Activated CD4-positive, alpha-beta T cell treated with anti-CD3 and anti-CD28 coated beads for 36 hours (primary cell): ENCODE measurements at regions not wholly inside any gene's neighbourhood (a gene's known extent, or its start where the extent isn't known, plus 50 kb on each side); places are given as distances from the start of the nearest gene placed in this dataset.

ENCODE experiments used
- ATAC-seq: fragments of 200-7000 bp; cut with Tn5 transposase; one replicate; pipeline ENCODE4 v1.10.0; 2021; ENCODE audit warnings: mild to moderate bottlenecking, moderate library complexity
- CTCF ChIA-PET: fragments of 350-600 bp; sonication (Branson Sonifier 250); formaldehyde crosslinking; loops from one replicate; lab custom pipeline; 2021; ENCODE audit warnings: antibody characterized with exemption; lab: Charles Lee
- POLR2A ChIA-PET: fragments of 350-600 bp; sonication (Branson Sonifier 250); formaldehyde crosslinking; loops from one replicate; lab custom pipeline; 2021; ENCODE audit warnings: antibody characterized with exemption, inconsistent platforms; lab: Charles Lee
- DNase-seq: peaks from one replicate; pipeline ENCODE4 v3.0.0-alpha.2; 2020
- H3K27ac Mint-ChIP-seq: one replicate; pipeline ENCODE4 v1.8.0; 2021; ENCODE audit warnings: mixed read lengths
- H3K27me3 Mint-ChIP-seq: one replicate; pipeline ENCODE4 v1.8.0; 2021; ENCODE audit warnings: mixed read lengths
- H3K36me3 Mint-ChIP-seq: one replicate; pipeline ENCODE4 v1.8.0; 2021; ENCODE audit warnings: low read depth, mixed read lengths
- H3K4me1 Mint-ChIP-seq: one replicate; pipeline ENCODE4 v1.8.0; 2021; ENCODE audit warnings: mixed read lengths
- H3K4me3 Mint-ChIP-seq: one replicate; pipeline ENCODE4 v1.8.0; 2021; ENCODE audit warnings: mild to moderate bottlenecking, moderate library complexity, mixed read lengths
- H3K9me3 Mint-ChIP-seq: one replicate; pipeline ENCODE4 v1.8.0; 2021; ENCODE audit warnings: low read depth, mixed read lengths
- intact Hi-C, 2 experiments: fragments of 100-400 bp; cut with DNase I in 1 of 2; cut with micrococcal nuclease in 1 of 2; formaldehyde crosslinking; loops; one replicate each; pipeline versions ENCODE4 v1.14.2 to v1.15.1; 2022 to 2024; cut with DNase I, micrococcal nuclease

GRCh38 chr4:119781044-119781443 is 152.4 kb upstream of the PDE5A start:
- ATAC-seq = no peak
- no peak overlapping the region for H3K27ac Mint-ChIP-seq
- no peaks in the 10 kb centered on the region for H3K9me3 Mint-ChIP-seq
- peaks cover 4% of the 10 kb centered on the region for H3K27me3 Mint-ChIP-seq
- H3K4me1 Mint-ChIP-seq = no peaks in the 10 kb centered on the region
- intact Hi-C loops = no loop called here
- H3K4me3 Mint-ChIP-seq = no peak overlapping the region
- ChIA-PET POLR2A (no interaction called here), CTCF (interaction anchor here (0.7 to 1.0 kb wide), 2 partner anchors 105 to 273 kb away, joined by 3 read pairs; no protein-coding TSS in a partner anchor)
- H3K36me3 Mint-ChIP-seq = no peaks in the 10 kb centered on the region
- DNase-seq = no peak

GRCh38 chr4:119774840-119775239 is 146.2 kb upstream of the PDE5A start:
- intact Hi-C loops = no loop called here
- no peak overlapping the region for H3K27ac Mint-ChIP-seq
- no peaks in the 10 kb centered on the region for H3K36me3 Mint-ChIP-seq
- CTCF ChIA-PET = no interaction called here
- DNase-seq (no peak), ATAC-seq (no peak)
- no peak overlapping the region for H3K4me3 Mint-ChIP-seq
- H3K27me3 Mint-ChIP-seq = peaks cover 2% of the 10 kb centered on the region
- POLR2A ChIA-PET = no interaction called here
- H3K9me3 Mint-ChIP-seq = no peaks in the 10 kb centered on the region
- H3K4me1 Mint-ChIP-seq = no peaks in the 10 kb centered on the region

- Mint-ChIP-seq H3K4me1 (no peaks in the 10 kb centered on the region), H3K36me3 (no peaks in the 10 kb centered on the region), H3K4me3 (no peak overlapping the region), H3K27ac (no peak overlapping the region), H3K9me3 (peaks cover 2% of the 10 kb centered on the region), H3K27me3 (peaks cover 2% of the 10 kb centered on the region)
- ATAC-seq (no peak), DNase-seq (no peak)
- ChIA-PET POLR2A (no interaction called here), CTCF (no interaction called here)
- intact Hi-C loops = no loop called here
Measured at GRCh38 chr4:119765951-119766350, 137.3 kb upstream of the PDE5A start.

GRCh38 chr4:119765469-119765868 is 136.9 kb upstream of the PDE5A start:
- CTCF ChIA-PET = no interaction called here

GRCh38 chr4:119763386-119763785 is 134.8 kb upstream of the PDE5A start:
- Mint-ChIP-seq H3K9me3 (peaks cover 2% of the 10 kb centered on the region), H3K4me3 (no peak overlapping the region), H3K27ac (no peak overlapping the region), H3K36me3 (no peaks in the 10 kb centered on the region), H3K4me1 (no peaks in the 10 kb centered on the region), H3K27me3 (no peaks in the 10 kb centered on the region)
- DNase-seq = no peak
- intact Hi-C loops = no loop called here
- POLR2A ChIA-PET = no interaction called here
- CTCF ChIA-PET = interaction anchor here (1.0 kb wide), 1 partner anchor 30 kb away, joined by 3 read pairs; no protein-coding TSS in a partner anchor
- ATAC-seq = no peak

More at GRCh38 chr4:119765469-119765868, 136.9 kb upstream of the PDE5A start:
- no peaks in the 10 kb centered on the region for H3K36me3 Mint-ChIP-seq
- H3K4me1 Mint-ChIP-seq = no peaks in the 10 kb centered on the region
- intact Hi-C loops = no loop called here
- H3K9me3 Mint-ChIP-seq = peaks cover 2% of the 10 kb centered on the region
- no peak overlapping the region for H3K4me3 Mint-ChIP-seq
- ATAC-seq = no peak
- DNase-seq = no peak
- H3K27ac Mint-ChIP-seq = no peak overlapping the region
- POLR2A ChIA-PET = no interaction called here
- no peaks in the 10 kb centered on the region for H3K27me3 Mint-ChIP-seq

GRCh38 chr4:119755599-119755998 is 127.0 kb upstream of the PDE5A start:
- peaks cover 2% of the 10 kb centered on the region for H3K27me3 Mint-ChIP-seq
- ChIA-PET CTCF (interaction anchor here (1.2 kb wide), 1 partner anchor 13 kb away, joined by 5 read pairs; no protein-coding TSS in a partner anchor), POLR2A (no interaction called here)
- H3K9me3 Mint-ChIP-seq = no peaks in the 10 kb centered on the region
- intact Hi-C loops = no loop called here
- no peaks in the 10 kb centered on the region for H3K36me3 Mint-ChIP-seq
- no peak overlapping the region for H3K4me3 Mint-ChIP-seq
- ATAC-seq (no peak), DNase-seq (no peak)
- no peaks in the 10 kb centered on the region for H3K4me1 Mint-ChIP-seq
- no peak overlapping the region for H3K27ac Mint-ChIP-seq

GRCh38 chr4:119752936-119753335 is 124.3 kb upstream of the PDE5A start:
- Mint-ChIP-seq H3K27me3 (peaks cover 6% of the 10 kb centered on the region), H3K4me3 (no peak overlapping the region), H3K36me3 (no peaks in the 10 kb centered on the region), H3K9me3 (no peaks in the 10 kb centered on the region), H3K27ac (no peak overlapping the region), H3K4me1 (no peaks in the 10 kb centered on the region)
- CTCF ChIA-PET = no interaction called here
- POLR2A ChIA-PET = no interaction called here
- ATAC-seq (no peak), DNase-seq (no peak)
- intact Hi-C loops = no loop called here

GRCh38 chr4:119750771-119751170 is 122.2 kb upstream of the PDE5A start:
- peaks cover 5% of the 10 kb centered on the region for H3K27me3 Mint-ChIP-seq
- no peaks in the 10 kb centered on the region for H3K36me3 Mint-ChIP-seq
- no peak overlapping the region for H3K4me3 Mint-ChIP-seq
- H3K4me1 Mint-ChIP-seq = no peaks in the 10 kb centered on the region
- H3K9me3 Mint-ChIP-seq = no peaks in the 10 kb centered on the region
- POLR2A ChIA-PET = no interaction called here
- DNase-seq (no peak), ATAC-seq (no peak)
- intact Hi-C loops = no loop called here
- no peak overlapping the region for H3K27ac Mint-ChIP-seq
- CTCF ChIA-PET = no interaction called here

- ATAC-seq = no peak
- ChIA-PET CTCF (no interaction called here), POLR2A (no interaction called here)
- no peak overlapping the region for H3K4me3 Mint-ChIP-seq
- no peaks in the 10 kb centered on the region for H3K4me1 Mint-ChIP-seq
- H3K27me3 Mint-ChIP-seq = peaks cover 5% of the 10 kb centered on the region
- H3K9me3 Mint-ChIP-seq = no peaks in the 10 kb centered on the region
- intact Hi-C loops = no loop called here
- DNase-seq = no peak
- no peaks in the 10 kb centered on the region for H3K36me3 Mint-ChIP-seq
- no peak overlapping the region for H3K27ac Mint-ChIP-seq
Measured at GRCh38 chr4:119750048-119750447, 121.4 kb upstream of the PDE5A start.

- Mint-ChIP-seq H3K9me3 (no peaks in the 10 kb centered on the region), H3K4me1 (no peaks in the 10 kb centered on the region), H3K27ac (no peak overlapping the region), H3K4me3 (no peak overlapping the region), H3K36me3 (no peaks in the 10 kb centered on the region), H3K27me3 (peaks cover 5% of the 10 kb centered on the region)
- no peak for DNase-seq
- POLR2A ChIA-PET = no interaction called here
- CTCF ChIA-PET = no interaction called here
- intact Hi-C loops = no loop called here
- no peak for ATAC-seq
Measured at GRCh38 chr4:119748853-119749252, 120.2 kb upstream of the PDE5A start.

GRCh38 chr4:119746951-119747350 is 118.3 kb upstream of the PDE5A start:
- Mint-ChIP-seq H3K36me3 (no peaks in the 10 kb centered on the region), H3K9me3 (no peaks in the 10 kb centered on the region), H3K27me3 (peaks cover 5% of the 10 kb centered on the region), H3K4me1 (no peaks in the 10 kb centered on the region), H3K27ac (no peak overlapping the region), H3K4me3 (no peak overlapping the region)
- ATAC-seq (no peak), DNase-seq (no peak)
- ChIA-PET POLR2A (no interaction called here), CTCF (no interaction called here)
- intact Hi-C loops = no loop called here

- ChIA-PET POLR2A (no interaction called here), CTCF (no interaction called here)
- H3K4me1 Mint-ChIP-seq = no peaks in the 10 kb centered on the region
- intact Hi-C loops = no loop called here
- no peak for ATAC-seq
- no peak overlapping the region for H3K4me3 Mint-ChIP-seq
- peaks cover 7% of the 10 kb centered on the region for H3K27me3 Mint-ChIP-seq
- H3K36me3 Mint-ChIP-seq = no peaks in the 10 kb centered on the region
- H3K27ac Mint-ChIP-seq = no peak overlapping the region
- H3K9me3 Mint-ChIP-seq = no peaks in the 10 kb centered on the region
- no peak for DNase-seq
Measured at GRCh38 chr4:119745351-119745750, 116.7 kb upstream of the PDE5A start.

- Mint-ChIP-seq H3K27ac (no peak overlapping the region), H3K36me3 (no peaks in the 10 kb centered on the region), H3K4me3 (no peak overlapping the region), H3K9me3 (no peaks in the 10 kb centered on the region), H3K4me1 (no peaks in the 10 kb centered on the region), H3K27me3 (peaks cover 7% of the 10 kb centered on the region)
- ATAC-seq (no peak), DNase-seq (no peak)
- CTCF ChIA-PET = no interaction called here
- intact Hi-C loops = no loop called here
- POLR2A ChIA-PET = no interaction called here
Measured at GRCh38 chr4:119744580-119744979, 116.0 kb upstream of the PDE5A start.
